IMR-90 (cell line): ENCODE measurements at regions not wholly inside any gene's neighbourhood (a gene's known extent, or its start where the extent isn't known, plus 50 kb on each side); places are given as distances from the start of the nearest gene placed in this dataset.
"Not testable (repeated sequence)": the region's sequence is repeated elsewhere in the genome, so short reads cannot be mapped to it uniquely, and the experiment has no call there.

ENCODE experiments used
- ATAC-seq: fragments of 200-7000 bp; cut with Tn5 transposase; 2 replicates; pipeline ENCODE4 v1.9.1; 2020; ENCODE audit warnings: low read depth, mild to moderate bottlenecking, moderate library complexity
- BruUV-seq: library from RNA; stranded (reverse); fragments of 400-500 nt; replicated peaks from 2 replicates; lab custom pipeline; 2021; lab: Mats Ljungman, UMichigan
- CTCF ChIA-PET: fragments of 300-600 bp; formaldehyde crosslinking; extraction: SDS; loops from one replicate; lab custom pipeline; 2021; ENCODE audit warnings: antibody characterized with exemption; lab: Yijun Ruan, JAX
- POLR2A ChIA-PET: fragments of 300-600 bp; sonication (Branson Sonifier 250); formaldehyde crosslinking; loops from one replicate; lab custom pipeline; 2022; ENCODE audit warnings: antibody characterized with exemption; ENCODE audit not compliant: unreplicated experiment; lab: Charles Lee
- DNase-seq: peaks from one replicate; pipeline ENCODE4 v3.0.0; 2013
- H2AFZ ChIP-seq: replicated peaks from 2 replicates; pipeline ENCODE3; 2013; ENCODE audit warnings: low read length, mild to moderate bottlenecking; ENCODE audit not compliant: poor library complexity
- H2AK5ac ChIP-seq: 2 replicates; pipeline ENCODE4 v1.6.1; 2013; ENCODE audit warnings: low read depth, low read length, inconsistent platforms
- H2AK9ac ChIP-seq: replicated peaks from 2 replicates; pipeline ENCODE3; 2013; ENCODE audit warnings: mild to moderate bottlenecking, low read depth, low read length, moderate library complexity; ENCODE audit not compliant: poor library complexity
- H2BK120ac ChIP-seq: 2 replicates; pipeline ENCODE4 v1.6.1; 2013; ENCODE audit warnings: low read depth, low read length, inconsistent platforms
- H2BK15ac ChIP-seq: 3 replicates; pipeline ENCODE4 v1.6.1; 2013; ENCODE audit warnings: low read depth, low read length, inconsistent platforms
- H2BK20ac ChIP-seq: 2 replicates; pipeline ENCODE4 v1.6.1; 2013; ENCODE audit warnings: low read depth, mild to moderate bottlenecking, inconsistent platforms, low read length, moderate library complexity
- H2BK5ac ChIP-seq: 2 replicates; pipeline ENCODE4 v1.6.1; 2013; ENCODE audit warnings: mild to moderate bottlenecking, low read depth, low read length, inconsistent platforms; ENCODE audit not compliant: poor library complexity, severe bottlenecking
- H3K14ac ChIP-seq: replicated peaks from 2 replicates; pipeline ENCODE4 v1.6.1; 2013; ENCODE audit warnings: low read depth, low read length, inconsistent platforms
- H3K18ac ChIP-seq: 2 replicates; pipeline ENCODE4 v1.6.1; 2013; ENCODE audit warnings: low read depth, low read length, control low read depth
- H3K23ac ChIP-seq: 2 replicates; pipeline ENCODE4 v1.6.1; 2013; ENCODE audit warnings: low read depth, low read length, inconsistent platforms
- H3K27ac ChIP-seq: 2 replicates; pipeline ENCODE4 v1.5.1; 2013; ENCODE audit warnings: mild to moderate bottlenecking, control low read depth, low read length; ENCODE audit not compliant: insufficient read depth
- H3K27me3 ChIP-seq: 2 replicates; pipeline ENCODE4 v1.6.1; 2013; ENCODE audit warnings: low read length; ENCODE audit not compliant: control insufficient read depth, insufficient read depth
- H3K36me3 ChIP-seq: 2 replicates; pipeline ENCODE4 v1.6.1; 2013; ENCODE audit warnings: low read length, mixed read lengths; ENCODE audit not compliant: control insufficient read depth, insufficient read depth
- H3K4ac ChIP-seq: 2 replicates; pipeline ENCODE4 v1.6.1; 2013; ENCODE audit warnings: low read depth, low read length, inconsistent platforms
- H3K4me1 ChIP-seq: 2 replicates; pipeline ENCODE4 v1.6.1; 2013; ENCODE audit warnings: low read length, mixed read lengths; ENCODE audit not compliant: control insufficient read depth, insufficient read depth
- H3K4me2 ChIP-seq: 2 replicates; pipeline ENCODE4 v1.6.1; 2013; ENCODE audit warnings: low read depth, mild to moderate bottlenecking, control low read depth, low read length, moderate library complexity
- H3K4me3 ChIP-seq: 2 replicates; pipeline ENCODE4 v1.5.1; 2013; ENCODE audit warnings: low read depth, mild to moderate bottlenecking, control low read depth, low read length, moderate library complexity; ENCODE audit not compliant: insufficient read depth
- H3K56ac ChIP-seq: 2 replicates; pipeline ENCODE4 v1.6.1; 2013; ENCODE audit warnings: low read length, inconsistent platforms; ENCODE audit not compliant: insufficient read depth; ENCODE audit errors: extremely low read depth
- H3K79me1 ChIP-seq, 2 experiments: 2 replicates each; pipeline ENCODE4 v1.6.1; 2013; ENCODE audit warnings: low read length in 2 of 2, inconsistent platforms in 1 of 2, low read depth in 1 of 2
- H3K9ac ChIP-seq: 2 replicates; pipeline ENCODE4 v1.6.1; 2013; ENCODE audit warnings: low read depth, low read length, control low read depth
- H3K9me1 ChIP-seq: 2 replicates; pipeline ENCODE4 v1.6.1; 2013; ENCODE audit warnings: low read length, inconsistent platforms; ENCODE audit not compliant: insufficient read depth
- H3K9me3 ChIP-seq: 2 replicates; pipeline ENCODE4 v1.6.1; 2013; ENCODE audit warnings: low read length; ENCODE audit not compliant: control insufficient read depth, insufficient read depth
- H4K20me1 ChIP-seq: 2 replicates; pipeline ENCODE4 v1.6.1; 2013; ENCODE audit warnings: low read length, inconsistent platforms; ENCODE audit not compliant: insufficient read depth
- H4K5ac ChIP-seq: 2 replicates; pipeline ENCODE4 v1.6.1; 2013; ENCODE audit warnings: mild to moderate bottlenecking, low read depth, low read length, control low read depth
- H4K8ac ChIP-seq, 2 experiments: 2 replicates each; pipeline ENCODE4 v1.6.1; 2013; ENCODE audit warnings: low read depth in 2 of 2, low read length in 2 of 2, control low read depth in 1 of 2, inconsistent platforms in 1 of 2
- H4K91ac ChIP-seq: 2 replicates; pipeline ENCODE4 v1.6.1; 2013; ENCODE audit warnings: low read depth, low read length, inconsistent platforms; ENCODE audit not compliant: insufficient read depth
- WGBS, 2 experiments: methylation state at CpG; one replicate each; pipeline versions ENCODE4 v1.1.5 to v1.1.7; 2013; ENCODE audit warnings: missing lambda C conversion rate in 2 of 2; ENCODE audit not compliant: insufficient read length in 1 of 2; ENCODE audit errors: extremely low coverage in 2 of 2; 5-methylcytosine and 5-hydroxymethylcytosine counted together
- dilution Hi-C: fragments of 300-500 bp; cut with HindIII; formaldehyde crosslinking; loops from one replicate; pipeline ENCODE4 v1.14.3; 2018; ENCODE audit warnings: low sequenced_read_pairs; ENCODE audit not compliant: unreplicated experiment
- in situ Hi-C: fragments of 300-500 bp; cut with MboI; formaldehyde crosslinking; loops from 3 replicates; pipeline ENCODE4 v1.14.3; 2019; ENCODE audit warnings: low sequenced_read_pairs, inconsistent platforms, mixed read lengths
- intact Hi-C: fragments of 100-400 bp; cut with micrococcal nuclease; formaldehyde crosslinking; loops from 2 replicates; pipeline ENCODE4 v1.10.0; 2022

DNA sequence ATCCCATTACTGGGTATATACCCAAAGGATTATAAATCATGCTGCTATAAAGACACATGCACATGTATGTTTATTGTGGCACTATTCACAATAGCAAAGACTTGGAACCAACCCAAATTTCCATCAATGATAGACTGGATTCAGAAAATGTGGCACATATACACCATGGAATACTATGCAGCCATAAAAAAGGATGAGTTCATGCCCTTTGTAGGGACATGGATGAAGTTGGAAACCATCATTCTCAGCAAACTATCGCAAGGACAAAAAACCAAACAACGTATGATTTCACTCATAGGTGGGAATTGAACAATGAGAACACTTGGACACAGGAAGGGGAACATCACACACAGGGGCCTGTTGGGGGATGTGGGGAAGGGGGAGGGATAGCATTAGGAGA is 71.7 kb upstream of the ADAMTS18 start:
- H3K18ac ChIP-seq, in situ Hi-C loops, H2BK20ac ChIP-seq, H4K91ac ChIP-seq, H3K9me1 ChIP-seq, H3K4me3 ChIP-seq, ATAC-seq, H2AK5ac ChIP-seq, CTCF ChIA-PET, H4K5ac ChIP-seq, H2AK9ac ChIP-seq, H3K9ac ChIP-seq, H3K79me1 ChIP-seq, H2BK120ac ChIP-seq, H4K20me1 ChIP-seq, dilution Hi-C loops, H3K56ac ChIP-seq, H4K8ac ChIP-seq, H3K27me3 ChIP-seq, H3K36me3 ChIP-seq, intact Hi-C loops, H2BK5ac ChIP-seq, H2BK15ac ChIP-seq, H3K4me1 ChIP-seq, H3K4me2 ChIP-seq, DNase-seq, H3K14ac ChIP-seq, H3K9me3 ChIP-seq, H2AFZ ChIP-seq, H3K23ac ChIP-seq, H3K4ac ChIP-seq, H3K27ac ChIP-seq, POLR2A ChIA-PET, BruUV-seq: not testable (repeated sequence)
- WGBS, 2 experiments = no CpG with 5 or more reads among the region's 2 CpGs
